ENCODE measurements at regions not wholly inside any gene's neighbourhood (a gene's known extent, or its start where the extent isn't known, plus 50 kb on each side); places are given as distances from the start of the nearest gene placed in this dataset.

DNA sequence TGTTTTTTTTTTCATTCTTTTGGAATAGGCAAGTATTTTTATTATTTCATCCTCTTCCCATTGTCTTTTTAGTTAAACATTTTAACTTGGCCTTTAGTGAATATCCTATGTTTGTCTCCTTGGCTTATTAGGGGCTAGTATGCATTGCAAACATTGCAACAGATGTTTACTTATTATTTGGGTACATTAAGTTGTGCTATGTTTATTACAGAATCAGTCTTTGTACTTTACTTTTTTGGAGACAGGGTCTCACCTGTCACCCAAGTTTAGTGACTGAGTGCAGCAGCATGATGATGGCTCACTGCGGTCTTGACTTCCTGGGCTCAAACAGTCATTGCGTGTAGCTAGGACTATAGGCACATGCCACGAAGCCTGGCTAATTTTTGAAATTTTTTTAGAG lies 51.1 kb upstream of the NUDT6 start:
- WGBS, 2 donors = 94 to 97% methylated on average over 3 of the region's 3 CpGs
- Histone ChIP-seq H3K9me3 (ENCODE audit: control insufficient read depth in 2 of 2, insufficient read depth in 1 of 2, low read depth in 1 of 2, low read length in 1 of 2) (peaks cover 0 to 3% of the 10 kb centered on the region in 2 donors), H3K4me1 (ENCODE audit: control insufficient read depth in 2 of 2, insufficient read depth in 2 of 2, low read length in 1 of 2) (no peaks in the 10 kb centered on the region), H3K4me3 (ENCODE audit: low read depth in 1 of 2, low read length in 2 of 2) (no peak overlapping the region), H3K36me3 (ENCODE audit: control insufficient read depth in 2 of 2, insufficient read depth in 2 of 2, low read length in 1 of 2) (peaks cover 0 to 10% of the 10 kb centered on the region in 2 donors), H3K27me3 (ENCODE audit: control insufficient read depth in 1 of 2, insufficient read depth in 2 of 2, low read length in 2 of 2) (no peaks in the 10 kb centered on the region), H3K27ac (ENCODE audit: low read depth in 2 of 2, low read length in 1 of 2) (no peak overlapping the region)

DNA sequence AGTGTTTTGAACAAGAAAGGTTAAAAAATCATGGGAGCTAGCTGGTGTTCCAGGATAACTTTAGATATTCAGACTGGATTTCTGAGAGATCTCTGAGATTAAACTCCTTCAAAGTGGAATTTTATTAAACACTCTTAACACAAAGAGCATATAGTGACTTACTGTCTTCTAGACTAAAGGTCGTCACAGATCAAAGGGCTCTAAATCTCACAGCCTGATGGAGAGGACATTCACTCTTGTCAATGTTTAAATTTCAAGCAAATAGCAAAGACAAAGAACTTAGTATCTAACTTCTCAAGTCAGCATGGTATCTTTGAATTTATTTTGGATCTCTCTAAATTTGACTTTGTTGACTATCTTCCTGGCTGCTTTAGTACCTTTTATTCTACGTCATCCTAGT lies 53.7 kb upstream of the NUDT6 start:
- WGBS, 2 donors = 94 to 95% methylated on average over 2 of the region's 2 CpGs
- Histone ChIP-seq H3K4me3 (ENCODE audit: low read depth in 1 of 2, low read length in 2 of 2) (no peak overlapping the region), H3K27me3 (ENCODE audit: control insufficient read depth in 1 of 2, insufficient read depth in 2 of 2, low read length in 2 of 2) (no peaks in the 10 kb centered on the region), H3K4me1 (ENCODE audit: control insufficient read depth in 2 of 2, insufficient read depth in 2 of 2, low read length in 1 of 2) (no peaks in the 10 kb centered on the region), H3K9me3 (ENCODE audit: control insufficient read depth in 2 of 2, insufficient read depth in 1 of 2, low read depth in 1 of 2, low read length in 1 of 2) (peaks cover 2 to 3% of the 10 kb centered on the region in 2 donors), H3K36me3 (ENCODE audit: control insufficient read depth in 2 of 2, insufficient read depth in 2 of 2, low read length in 1 of 2) (peaks cover 0 to 10% of the 10 kb centered on the region in 2 donors), H3K27ac (ENCODE audit: low read depth in 2 of 2, low read length in 1 of 2) (no peak overlapping the region)

DNA sequence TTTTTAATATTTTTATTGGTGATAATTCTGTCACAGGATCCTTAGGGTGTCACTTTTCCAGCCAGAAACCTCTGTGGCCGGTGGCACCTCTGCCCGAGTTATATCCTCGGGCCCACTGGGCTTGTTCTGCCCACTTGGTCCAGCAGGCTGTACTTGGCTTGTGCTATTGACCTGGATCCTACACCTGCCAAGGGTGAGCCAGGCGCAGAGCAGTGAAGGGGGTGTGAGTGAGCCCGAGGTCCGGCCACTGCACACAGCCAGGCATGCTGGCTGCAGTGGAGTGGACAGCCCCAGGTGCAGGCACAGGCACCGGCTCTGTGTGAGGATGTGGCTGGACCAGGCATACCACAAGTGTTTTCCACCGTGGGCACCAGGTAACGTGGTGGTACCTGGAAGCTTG lies 54.7 kb upstream of the NUDT6 start:
- Histone ChIP-seq H3K27ac (ENCODE audit: low read depth in 2 of 2, low read length in 1 of 2) (no peak overlapping the region), H3K9me3 (ENCODE audit: control insufficient read depth in 2 of 2, insufficient read depth in 1 of 2, low read depth in 1 of 2, low read length in 1 of 2) (peaks cover 2 to 3% of the 10 kb centered on the region in 2 donors), H3K4me1 (ENCODE audit: control insufficient read depth in 2 of 2, insufficient read depth in 2 of 2, low read length in 1 of 2) (no peaks in the 10 kb centered on the region), H3K27me3 (ENCODE audit: control insufficient read depth in 1 of 2, insufficient read depth in 2 of 2, low read length in 2 of 2) (no peaks in the 10 kb centered on the region), H3K4me3 (ENCODE audit: low read depth in 1 of 2, low read length in 2 of 2) (no peak overlapping the region), H3K36me3 (ENCODE audit: control insufficient read depth in 2 of 2, insufficient read depth in 2 of 2, low read length in 1 of 2) (peaks cover 0 to 10% of the 10 kb centered on the region in 2 donors)
- WGBS, 2 donors = 97% methylated on average over 9 of the region's 9 CpGs

DNA sequence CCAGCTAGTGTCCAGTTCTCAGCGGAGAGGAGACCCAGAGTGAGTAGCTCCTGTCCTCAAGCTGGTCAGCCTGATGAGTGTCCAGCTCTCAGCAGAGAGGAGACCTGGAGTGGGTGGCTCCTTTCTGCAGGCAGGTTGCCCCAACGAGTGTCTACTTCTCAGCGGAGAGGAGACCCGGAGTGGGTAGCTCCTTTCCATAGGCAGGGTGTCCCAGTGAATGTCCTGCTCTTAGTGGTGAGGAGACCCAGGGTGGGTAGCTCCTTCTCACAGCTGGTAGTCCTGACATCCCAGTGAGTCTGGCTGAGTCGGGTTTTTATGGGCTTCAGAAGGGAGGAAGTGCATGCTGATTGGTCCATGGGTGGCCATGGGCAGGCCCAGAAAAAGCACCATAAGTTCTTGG lies 55.7 kb upstream of the NUDT6 start:
- no peaks in the 10 kb centered on the region for H3K4me1 ChIP-seq (ENCODE audit: control insufficient read depth in 2 of 2, insufficient read depth in 2 of 2, low read length in 1 of 2)
- no peak overlapping the region for H3K4me3 ChIP-seq (ENCODE audit: low read depth in 1 of 2, low read length in 2 of 2)
- H3K27me3 ChIP-seq (ENCODE audit: control insufficient read depth in 1 of 2, insufficient read depth in 2 of 2, low read length in 2 of 2) = no peaks in the 10 kb centered on the region
- no peak overlapping the region for H3K27ac ChIP-seq (ENCODE audit: low read depth in 2 of 2, low read length in 1 of 2)
- H3K36me3 ChIP-seq (ENCODE audit: control insufficient read depth in 2 of 2, insufficient read depth in 2 of 2, low read length in 1 of 2) = peaks cover 0 to 10% of the 10 kb centered on the region in 2 donors
- 96 to 97% methylated on average over 5 of the region's 5 CpGs for WGBS, 2 donors
- peaks cover 2 to 3% of the 10 kb centered on the region in 2 donors for H3K9me3 ChIP-seq (ENCODE audit: control insufficient read depth in 2 of 2, insufficient read depth in 1 of 2, low read depth in 1 of 2, low read length in 1 of 2)

DNA sequence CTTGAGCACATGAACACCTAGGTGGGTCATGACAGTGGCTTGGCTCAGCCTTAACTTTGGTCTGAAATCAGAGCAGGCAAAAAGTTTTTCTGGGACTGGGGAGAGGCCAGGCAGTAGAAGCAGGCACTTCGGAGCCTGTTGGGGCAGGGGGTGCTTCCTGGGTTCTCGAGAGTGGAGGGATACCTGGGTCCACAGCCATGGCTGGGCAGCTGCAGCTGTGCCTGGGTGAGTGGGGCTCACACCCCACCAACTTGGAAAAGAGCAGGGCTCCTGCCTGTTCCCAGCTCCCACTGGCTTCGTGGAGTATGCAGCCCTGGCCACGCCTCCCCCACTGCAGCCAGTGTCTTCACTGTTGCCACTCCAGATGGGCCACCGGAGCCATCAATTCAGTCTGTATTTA lies 56.4 kb upstream of the NUDT6 start:
- Histone ChIP-seq H3K27ac (ENCODE audit: low read depth in 2 of 2, low read length in 1 of 2) (no peak overlapping the region), H3K4me1 (ENCODE audit: control insufficient read depth in 2 of 2, insufficient read depth in 2 of 2, low read length in 1 of 2) (no peaks in the 10 kb centered on the region), H3K36me3 (ENCODE audit: control insufficient read depth in 2 of 2, insufficient read depth in 2 of 2, low read length in 1 of 2) (peaks cover 0 to 10% of the 10 kb centered on the region in 2 donors), H3K27me3 (ENCODE audit: control insufficient read depth in 1 of 2, insufficient read depth in 2 of 2, low read length in 2 of 2) (no peaks in the 10 kb centered on the region), H3K9me3 (ENCODE audit: control insufficient read depth in 2 of 2, insufficient read depth in 1 of 2, low read depth in 1 of 2, low read length in 1 of 2) (peaks cover 2 to 3% of the 10 kb centered on the region in 2 donors), H3K4me3 (ENCODE audit: low read depth in 1 of 2, low read length in 2 of 2) (no peak overlapping the region)
- 98% methylated on average over 5 of the region's 5 CpGs for WGBS, 2 donors

DNA sequence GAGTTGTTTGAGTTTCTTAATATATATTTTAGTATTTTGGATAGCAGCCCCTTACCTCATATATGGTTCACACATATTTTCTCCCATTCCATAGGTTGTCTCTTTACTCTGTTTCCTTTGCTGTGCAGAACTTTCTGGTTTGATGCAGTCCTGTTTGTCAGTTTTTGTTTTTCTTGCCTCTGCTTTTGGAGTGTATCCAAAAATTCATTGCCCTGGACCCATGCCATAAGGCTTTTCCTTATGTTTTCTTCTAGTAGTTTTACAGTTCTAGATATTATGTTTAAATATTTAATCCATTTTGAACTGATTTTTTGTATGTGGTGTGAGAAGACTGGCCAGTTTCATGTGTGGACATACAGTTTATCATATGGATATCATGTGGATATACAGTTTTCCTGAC lies 58.5 kb upstream of the NUDT6 start:
- Histone ChIP-seq H3K4me1 (ENCODE audit: control insufficient read depth in 2 of 2, insufficient read depth in 2 of 2, low read length in 1 of 2) (no peaks in the 10 kb centered on the region), H3K27me3 (ENCODE audit: control insufficient read depth in 1 of 2, insufficient read depth in 2 of 2, low read length in 2 of 2) (no peaks in the 10 kb centered on the region), H3K36me3 (ENCODE audit: control insufficient read depth in 2 of 2, insufficient read depth in 2 of 2, low read length in 1 of 2) (peaks cover 0 to 10% of the 10 kb centered on the region in 2 donors), H3K9me3 (ENCODE audit: control insufficient read depth in 2 of 2, insufficient read depth in 1 of 2, low read depth in 1 of 2, low read length in 1 of 2) (peaks cover 2 to 3% of the 10 kb centered on the region in 2 donors), H3K27ac (ENCODE audit: low read depth in 2 of 2, low read length in 1 of 2) (no peak overlapping the region), H3K4me3 (ENCODE audit: low read depth in 1 of 2, low read length in 2 of 2) (no peak overlapping the region)

DNA sequence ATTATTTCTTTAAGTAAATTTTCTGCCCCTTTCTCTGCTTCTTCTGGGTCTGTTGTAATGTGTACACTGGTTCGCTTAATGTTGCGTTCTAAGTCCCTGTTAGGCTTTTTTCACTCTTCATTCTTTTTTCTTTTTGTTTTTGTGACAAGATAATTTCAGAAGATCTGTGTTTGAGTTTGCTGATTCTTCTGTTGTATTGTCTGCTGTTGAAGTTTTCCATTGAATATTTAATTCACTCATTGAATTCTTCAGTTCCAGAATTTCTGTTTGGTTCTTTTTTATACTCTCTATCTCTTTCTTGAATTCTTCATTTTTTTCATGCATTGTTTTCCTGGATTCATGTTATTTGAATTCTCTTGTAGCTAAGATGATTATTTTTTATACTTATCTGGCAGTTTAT lies 66.3 kb upstream of the NUDT6 start:
- no peaks in the 10 kb centered on the region for H3K4me1 ChIP-seq (ENCODE audit: control insufficient read depth in 2 of 2, insufficient read depth in 2 of 2, low read length in 1 of 2)
- WGBS, 2 donors = 98% methylated on average over 2 of the region's 2 CpGs

DNA sequence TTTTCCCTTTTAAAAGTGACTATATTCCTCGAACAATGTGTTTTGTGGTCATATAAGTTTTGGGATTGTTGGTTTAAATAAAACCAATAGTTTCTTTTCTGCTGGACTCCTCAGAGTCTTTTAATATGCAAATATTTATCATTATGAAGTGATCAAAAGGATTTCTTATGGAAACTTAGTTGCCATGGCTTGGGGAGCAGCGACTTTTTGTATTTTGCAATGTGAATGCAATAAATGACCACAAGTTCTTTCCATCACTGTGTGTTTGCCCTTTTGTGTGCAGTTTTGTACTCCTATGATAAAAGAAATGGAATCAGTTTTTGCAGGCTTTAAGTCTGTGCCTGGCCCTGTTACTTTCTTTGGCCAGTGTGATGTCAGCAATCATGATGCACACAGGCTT lies 68.5 kb upstream of the NUDT6 start:
- Histone ChIP-seq H3K4me3 (ENCODE audit: low read depth in 1 of 2, low read length in 2 of 2) (no peak overlapping the region), H3K27me3 (ENCODE audit: control insufficient read depth in 1 of 2, insufficient read depth in 2 of 2, low read length in 2 of 2) (no peaks in the 10 kb centered on the region), H3K9me3 (ENCODE audit: control insufficient read depth in 2 of 2, insufficient read depth in 1 of 2, low read depth in 1 of 2, low read length in 1 of 2) (peaks cover 0 to 6% of the 10 kb centered on the region in 2 donors), H3K27ac (ENCODE audit: low read depth in 2 of 2, low read length in 1 of 2) (no peak overlapping the region), H3K36me3 (ENCODE audit: control insufficient read depth in 2 of 2, insufficient read depth in 2 of 2, low read length in 1 of 2) (no peaks in the 10 kb centered on the region), H3K4me1 (ENCODE audit: control insufficient read depth in 2 of 2, insufficient read depth in 2 of 2, low read length in 1 of 2) (no peaks in the 10 kb centered on the region)
- whole genome bisulfite sequencing, 2 donors = 96 to 98% methylated on average over 2 of the region's 2 CpGs

More for the DNA sequence above, 66.3 kb upstream of the NUDT6 start:
- no peaks in the 10 kb centered on the region for H3K36me3 ChIP-seq (ENCODE audit: control insufficient read depth in 2 of 2, insufficient read depth in 2 of 2, low read length in 1 of 2)
- no peaks in the 10 kb centered on the region for H3K27me3 ChIP-seq (ENCODE audit: control insufficient read depth in 1 of 2, insufficient read depth in 2 of 2, low read length in 2 of 2)
- H3K9me3 ChIP-seq (ENCODE audit: control insufficient read depth in 2 of 2, insufficient read depth in 1 of 2, low read depth in 1 of 2, low read length in 1 of 2) = peaks cover 0 to 6% of the 10 kb centered on the region in 2 donors
- no peak overlapping the region for H3K27ac ChIP-seq (ENCODE audit: low read depth in 2 of 2, low read length in 1 of 2)
- no peak overlapping the region for H3K4me3 ChIP-seq (ENCODE audit: low read depth in 1 of 2, low read length in 2 of 2)

DNA sequence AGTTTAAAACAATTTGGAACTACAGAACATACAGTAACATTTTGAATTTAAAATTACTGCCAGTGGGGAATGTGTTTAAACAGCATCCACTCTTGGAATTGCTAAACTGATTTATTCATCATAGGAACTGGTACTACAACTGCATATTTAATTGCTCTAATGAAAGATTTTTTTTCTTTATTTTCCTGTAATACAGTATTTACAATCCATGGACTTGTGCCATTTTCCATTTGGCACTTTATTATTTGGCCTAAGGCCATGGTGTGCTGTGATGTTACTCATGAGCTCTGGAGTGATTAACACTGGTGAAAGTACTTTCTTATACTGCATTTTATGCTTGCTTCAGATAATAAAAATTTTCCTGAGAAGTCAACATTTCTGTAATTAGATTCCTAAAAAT lies 69.7 kb upstream of the NUDT6 start:
- Histone ChIP-seq H3K4me1 (ENCODE audit: control insufficient read depth in 2 of 2, insufficient read depth in 2 of 2, low read length in 1 of 2) (no peaks in the 10 kb centered on the region), H3K9me3 (ENCODE audit: control insufficient read depth in 2 of 2, insufficient read depth in 1 of 2, low read depth in 1 of 2, low read length in 1 of 2) (peaks cover 0 to 6% of the 10 kb centered on the region in 2 donors), H3K27me3 (ENCODE audit: control insufficient read depth in 1 of 2, insufficient read depth in 2 of 2, low read length in 2 of 2) (no peaks in the 10 kb centered on the region), H3K27ac (ENCODE audit: low read depth in 2 of 2, low read length in 1 of 2) (no peak overlapping the region), H3K4me3 (ENCODE audit: low read depth in 1 of 2, low read length in 2 of 2) (no peak overlapping the region), H3K36me3 (ENCODE audit: control insufficient read depth in 2 of 2, insufficient read depth in 2 of 2, low read length in 1 of 2) (no peaks in the 10 kb centered on the region)

DNA sequence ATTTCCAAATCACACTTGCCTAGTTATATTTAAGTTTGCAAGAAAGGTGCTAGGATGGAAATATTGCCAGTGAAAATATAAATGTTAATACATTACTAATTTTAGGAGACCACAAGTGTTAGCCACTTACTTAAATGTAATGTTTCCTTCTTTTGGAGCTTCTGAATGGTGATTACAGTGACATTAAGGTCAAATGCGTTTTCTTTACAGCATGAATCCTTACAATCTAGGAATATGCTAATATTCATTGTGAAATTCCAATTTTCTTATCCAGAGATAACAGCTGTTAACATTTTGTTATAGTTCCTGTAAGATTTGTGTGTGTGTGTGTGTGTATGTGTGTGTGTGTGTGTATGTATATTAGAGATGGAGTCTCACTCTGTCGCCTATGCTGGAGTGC lies 70.2 kb upstream of the NUDT6 start:
- Histone ChIP-seq H3K4me3 (ENCODE audit: low read depth in 1 of 2, low read length in 2 of 2) (no peak overlapping the region), H3K36me3 (ENCODE audit: control insufficient read depth in 2 of 2, insufficient read depth in 2 of 2, low read length in 1 of 2) (no peaks in the 10 kb centered on the region), H3K4me1 (ENCODE audit: control insufficient read depth in 2 of 2, insufficient read depth in 2 of 2, low read length in 1 of 2) (no peaks in the 10 kb centered on the region), H3K27me3 (ENCODE audit: control insufficient read depth in 1 of 2, insufficient read depth in 2 of 2, low read length in 2 of 2) (no peaks in the 10 kb centered on the region), H3K27ac (ENCODE audit: low read depth in 2 of 2, low read length in 1 of 2) (no peak overlapping the region), H3K9me3 (ENCODE audit: control insufficient read depth in 2 of 2, insufficient read depth in 1 of 2, low read depth in 1 of 2, low read length in 1 of 2) (peaks cover 0 to 6% of the 10 kb centered on the region in 2 donors)
- 89 to 95% methylated on average over 2 of the region's 2 CpGs for WGBS, 2 donors
